Fibroblast of skin of back (primary cell): ENCODE measurements at regions not wholly inside any gene's neighbourhood (a gene's known extent, or its start where the extent isn't known, plus 50 kb on each side); places are given as distances from the start of the nearest gene placed in this dataset.
A peak's percentile ranks its signal among the peaks of the same experiment; 100 is the strongest.

Experiments
- DNase-seq: peaks from one replicate; pipeline ENCODE4 v3.0.0-alpha.2; 2013

GRCh38 chr5:39877479-39877878 lies 452.7 kb upstream of the DAB2 start:
- DNase-seq = no peak

GRCh38 chr5:39876146-39876545 lies 451.4 kb upstream of the DAB2 start:
- no peak for DNase-seq

- no peak for DNase-seq
Observed at GRCh38 chr5:39870137-39870536, 445.4 kb upstream of the DAB2 start.

GRCh38 chr5:39869396-39869795 lies 444.6 kb upstream of the DAB2 start:
- DNase-seq = no peak

GRCh38 chr5:39867923-39868322 lies 443.1 kb upstream of the DAB2 start:
- no peak for DNase-seq

GRCh38 chr5:39863926-39864552 lies 439.3 kb upstream of the DAB2 start:
- DNase-seq = no peak

GRCh38 chr5:39857041-39857440 lies 432.3 kb upstream of the DAB2 start:
- no peak for DNase-seq

GRCh38 chr5:39854771-39855410 lies 430.1 kb upstream of the DAB2 start:
- no peak for DNase-seq

GRCh38 chr5:39850291-39850690 lies 425.5 kb upstream of the DAB2 start:
- no peak for DNase-seq

- DNase-seq = no peak
Observed at GRCh38 chr5:39846144-39846543, 421.4 kb upstream of the DAB2 start.

- no peak for DNase-seq
Observed at GRCh38 chr5:39843767-39844166, 419.0 kb upstream of the DAB2 start.

- DNase-seq = no peak
Observed at GRCh38 chr5:39835371-39835770, 410.6 kb upstream of the DAB2 start.

GRCh38 chr5:39829441-39829840 lies 404.7 kb upstream of the DAB2 start:
- DNase-seq = no peak

- DNase-seq = no peak
Observed at GRCh38 chr5:39826051-39826450, 401.3 kb upstream of the DAB2 start.

GRCh38 chr5:39825301-39825700 lies 400.5 kb upstream of the DAB2 start:
- DNase-seq = no peak

- DNase-seq = peak; percentile 66
Observed at GRCh38 chr5:39822020-39822419, 397.2 kb upstream of the DAB2 start.

- DNase-seq = no peak
Observed at GRCh38 chr5:39816866-39817265, 392.1 kb upstream of the DAB2 start.

GRCh38 chr5:39816156-39816845 lies 391.5 kb upstream of the DAB2 start:
- DNase-seq = no peak

- DNase-seq = no peak
Observed at GRCh38 chr5:39815711-39816110, 390.9 kb upstream of the DAB2 start.

GRCh38 chr5:39811381-39811780 lies 386.6 kb upstream of the DAB2 start:
- DNase-seq = no peak

GRCh38 chr5:39808656-39809055 lies 383.9 kb upstream of the DAB2 start:
- no peak for DNase-seq

- DNase-seq = no peak
Observed at GRCh38 chr5:39801306-39801705, 376.5 kb upstream of the DAB2 start.

GRCh38 chr5:39800042-39800601 lies 375.3 kb upstream of the DAB2 start:
- peak; percentile 32 for DNase-seq

- DNase-seq = no peak
Observed at GRCh38 chr5:39799242-39799641, 374.5 kb upstream of the DAB2 start.
